GM13977 (cell line): ENCODE measurements at regions not wholly inside any gene's neighbourhood (a gene's known extent, or its start where the extent isn't known, plus 50 kb on each side); places are given as distances from the start of the nearest gene placed in this dataset.

Experiments used
- DNase-seq: peaks from one replicate; pipeline ENCODE4 v3.0.0; 2012; ENCODE audit warnings: low spot score
- in situ Hi-C: fragments of 300-500 bp; cut with MboI; formaldehyde crosslinking; loops from one replicate; pipeline ENCODE4 v1.12.0; 2022; ENCODE audit warnings: low sequenced_read_pairs, low pct_unique_long_range_greater_than_20kb, mixed read lengths, inconsistent platforms; ENCODE audit not compliant: unreplicated experiment
- TF ChIP-seq, protein P1 (sequence below): IDR thresholded peaks from 2 replicates; pipeline ENCODE4 v1.5.1; 2012; ENCODE audit warnings: mild to moderate bottlenecking, control low read depth; ENCODE audit not compliant: insufficient read depth; ENCODE audit errors: extremely low read depth, missing control alignments

- TF ChIP-seq, protein P1, sequence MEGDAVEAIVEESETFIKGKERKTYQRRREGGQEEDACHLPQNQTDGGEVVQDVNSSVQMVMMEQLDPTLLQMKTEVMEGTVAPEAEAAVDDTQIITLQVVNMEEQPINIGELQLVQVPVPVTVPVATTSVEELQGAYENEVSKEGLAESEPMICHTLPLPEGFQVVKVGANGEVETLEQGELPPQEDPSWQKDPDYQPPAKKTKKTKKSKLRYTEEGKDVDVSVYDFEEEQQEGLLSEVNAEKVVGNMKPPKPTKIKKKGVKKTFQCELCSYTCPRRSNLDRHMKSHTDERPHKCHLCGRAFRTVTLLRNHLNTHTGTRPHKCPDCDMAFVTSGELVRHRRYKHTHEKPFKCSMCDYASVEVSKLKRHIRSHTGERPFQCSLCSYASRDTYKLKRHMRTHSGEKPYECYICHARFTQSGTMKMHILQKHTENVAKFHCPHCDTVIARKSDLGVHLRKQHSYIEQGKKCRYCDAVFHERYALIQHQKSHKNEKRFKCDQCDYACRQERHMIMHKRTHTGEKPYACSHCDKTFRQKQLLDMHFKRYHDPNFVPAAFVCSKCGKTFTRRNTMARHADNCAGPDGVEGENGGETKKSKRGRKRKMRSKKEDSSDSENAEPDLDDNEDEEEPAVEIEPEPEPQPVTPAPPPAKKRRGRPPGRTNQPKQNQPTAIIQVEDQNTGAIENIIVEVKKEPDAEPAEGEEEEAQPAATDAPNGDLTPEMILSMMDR = no peak
- in situ Hi-C loops = no loop called here
- no peak for DNase-seq
Measured at GRCh38 chr9:89764217-89764616, 159.4 kb downstream of the GADD45G start.

DNA sequence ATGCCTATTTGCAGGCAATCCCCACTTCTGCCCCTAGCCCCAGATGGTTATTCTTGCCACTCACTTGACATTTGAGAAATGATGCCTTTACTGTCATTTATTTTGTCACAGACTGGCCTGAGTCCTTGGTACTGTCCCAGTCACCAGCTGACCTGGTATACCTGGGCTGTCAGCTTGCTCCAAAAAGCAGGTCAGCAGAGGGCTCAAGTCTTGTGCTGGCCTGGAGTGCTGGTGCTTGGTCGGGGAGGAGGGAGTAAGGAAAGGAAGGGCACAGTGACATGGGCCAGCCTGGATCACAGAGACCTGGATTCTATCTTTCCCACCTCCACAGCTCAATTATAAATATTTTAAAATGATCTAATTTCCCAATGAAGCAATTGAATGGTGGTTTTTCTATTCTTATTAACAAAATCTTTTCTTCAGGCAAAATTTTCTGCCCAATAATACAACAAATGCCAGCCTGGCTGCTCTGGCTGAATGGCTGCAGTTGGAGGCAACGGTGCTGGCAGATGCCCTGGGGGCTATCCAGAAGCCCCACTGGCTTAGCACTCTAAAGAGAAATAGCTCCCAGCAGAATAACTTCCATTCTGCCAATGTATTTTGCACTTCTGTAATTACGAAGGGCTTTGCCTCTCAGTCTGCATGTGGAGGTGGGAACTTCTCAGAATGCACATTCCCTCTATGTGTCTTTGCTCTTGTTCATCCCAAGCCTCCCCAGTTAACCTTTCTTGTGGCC lies 160.6 kb downstream of the GADD45G start:
- DNase-seq = no peak
- TF ChIP-seq, protein P1 = no peak
- in situ Hi-C loops = no loop called here

GRCh38 chr9:89766991-89767390 lies 162.2 kb downstream of the GADD45G start:
- in situ Hi-C loops = no loop called here
- DNase-seq = no peak
- TF ChIP-seq, protein P1 = no peak

- no peak for DNase-seq
- in situ Hi-C loops = no loop called here
- TF ChIP-seq, protein P1 = no peak
Measured at GRCh38 chr9:89768051-89768450, 163.2 kb downstream of the GADD45G start.

- DNase-seq = no peak
- TF ChIP-seq, protein P1 = no peak
- in situ Hi-C loops = no loop called here
Measured at GRCh38 chr9:89768650-89769071, 163.8 kb downstream of the GADD45G start.

DNA sequence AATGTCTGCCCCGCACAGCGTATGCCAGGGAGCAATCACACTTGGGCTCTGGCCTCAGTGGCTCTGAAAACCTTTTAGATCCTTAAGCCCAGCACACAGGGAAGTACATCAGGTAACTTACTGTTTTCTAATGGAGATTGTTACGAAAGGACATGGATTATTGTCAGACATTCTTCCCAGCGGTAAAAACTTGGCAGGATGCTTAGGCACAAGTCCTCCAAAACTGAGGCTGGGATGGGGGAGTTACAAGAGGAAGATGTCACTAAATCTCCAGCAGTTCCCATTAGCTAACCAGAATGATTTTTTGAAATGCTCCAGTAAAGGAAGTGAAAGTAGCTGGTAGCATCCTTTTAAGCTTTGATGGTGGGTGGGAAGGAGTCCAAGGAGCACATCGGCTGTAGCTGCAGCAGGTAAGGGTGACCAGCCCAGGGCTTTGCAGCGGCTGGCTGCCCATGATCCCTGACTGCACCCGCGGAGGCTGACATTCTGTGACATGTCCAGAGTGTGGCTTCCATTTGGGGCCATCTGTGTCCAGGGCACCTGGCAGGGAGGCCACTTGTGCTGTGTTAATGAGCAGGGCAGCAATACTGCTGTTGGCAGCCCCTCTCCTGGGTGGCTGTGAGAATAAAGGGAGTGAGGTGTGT lies 165.8 kb downstream of the GADD45G start:
- in situ Hi-C loops = no loop called here
- TF ChIP-seq, protein P1 = no peak
- DNase-seq = no peak
